ENCODE measurements at regions not wholly inside any gene's neighbourhood (a gene's known extent, or its start where the extent isn't known, plus 50 kb on each side); places are given as distances from the start of the nearest gene placed in this dataset.

DNA sequence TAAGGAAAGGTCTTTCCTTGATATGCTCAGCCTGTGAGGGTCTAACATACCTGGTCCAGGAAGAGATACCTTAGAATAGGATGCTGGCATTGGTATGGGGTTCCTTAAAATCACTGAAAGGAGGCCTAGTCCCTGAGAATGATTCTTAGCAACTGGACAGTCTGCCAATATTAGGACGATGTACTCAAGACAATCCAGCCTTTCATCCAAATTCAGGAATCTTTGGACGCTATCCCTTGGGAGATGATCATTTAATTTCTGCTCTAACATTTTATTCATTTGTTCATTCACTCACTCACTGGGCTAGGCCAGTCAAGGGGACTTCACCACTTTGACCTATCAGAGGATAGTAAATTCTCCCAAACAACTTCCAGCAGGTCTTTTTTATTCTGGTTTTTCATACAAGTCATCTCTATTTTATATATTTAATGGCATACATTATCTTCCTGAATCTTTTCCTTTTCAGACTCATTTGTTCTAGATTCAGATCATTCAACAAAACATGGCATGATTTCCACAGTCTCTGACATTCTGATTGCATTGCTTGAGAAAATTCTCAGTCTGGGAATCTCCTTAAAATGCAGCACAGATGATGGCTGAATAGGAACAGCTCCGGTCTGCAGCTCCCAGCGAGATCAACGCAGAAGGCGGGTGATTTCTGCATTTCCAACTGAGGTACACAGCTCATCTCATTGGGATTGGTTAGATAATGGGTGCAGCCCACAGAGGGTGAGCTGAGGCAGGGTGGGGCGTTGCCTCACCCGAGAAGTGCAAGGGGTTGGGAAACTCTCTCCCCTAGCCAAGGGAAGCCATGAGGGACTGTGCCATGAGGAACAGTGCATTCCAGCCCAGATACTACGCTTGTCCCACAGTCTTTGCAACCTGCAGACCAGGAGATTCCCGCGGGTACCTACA is 118.0 kb upstream of the PRICKLE1 start:
- no peak overlapping the region for H3K4me3 ChIP-seq
- TF ChIP-seq, protein P1, sequence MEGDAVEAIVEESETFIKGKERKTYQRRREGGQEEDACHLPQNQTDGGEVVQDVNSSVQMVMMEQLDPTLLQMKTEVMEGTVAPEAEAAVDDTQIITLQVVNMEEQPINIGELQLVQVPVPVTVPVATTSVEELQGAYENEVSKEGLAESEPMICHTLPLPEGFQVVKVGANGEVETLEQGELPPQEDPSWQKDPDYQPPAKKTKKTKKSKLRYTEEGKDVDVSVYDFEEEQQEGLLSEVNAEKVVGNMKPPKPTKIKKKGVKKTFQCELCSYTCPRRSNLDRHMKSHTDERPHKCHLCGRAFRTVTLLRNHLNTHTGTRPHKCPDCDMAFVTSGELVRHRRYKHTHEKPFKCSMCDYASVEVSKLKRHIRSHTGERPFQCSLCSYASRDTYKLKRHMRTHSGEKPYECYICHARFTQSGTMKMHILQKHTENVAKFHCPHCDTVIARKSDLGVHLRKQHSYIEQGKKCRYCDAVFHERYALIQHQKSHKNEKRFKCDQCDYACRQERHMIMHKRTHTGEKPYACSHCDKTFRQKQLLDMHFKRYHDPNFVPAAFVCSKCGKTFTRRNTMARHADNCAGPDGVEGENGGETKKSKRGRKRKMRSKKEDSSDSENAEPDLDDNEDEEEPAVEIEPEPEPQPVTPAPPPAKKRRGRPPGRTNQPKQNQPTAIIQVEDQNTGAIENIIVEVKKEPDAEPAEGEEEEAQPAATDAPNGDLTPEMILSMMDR (IDR thresholded peaks at IDR 0.05; ENCODE audit: low read depth, low read length): no peak
- no peaks in the 10 kb centered on the region for H3K9me3 ChIP-seq (ENCODE audit: low read depth)
- H3K27ac ChIP-seq: no peak overlapping the region
- DNase-seq (ENCODE audit: low read depth in 1 of 2, low spot score in 1 of 2): no peak
- H3K4me1 ChIP-seq (ENCODE audit: low read depth): no peaks in the 10 kb centered on the region
- H3K36me3 ChIP-seq: no peaks in the 10 kb centered on the region
- H3K27me3 ChIP-seq: no peaks in the 10 kb centered on the region

DNA sequence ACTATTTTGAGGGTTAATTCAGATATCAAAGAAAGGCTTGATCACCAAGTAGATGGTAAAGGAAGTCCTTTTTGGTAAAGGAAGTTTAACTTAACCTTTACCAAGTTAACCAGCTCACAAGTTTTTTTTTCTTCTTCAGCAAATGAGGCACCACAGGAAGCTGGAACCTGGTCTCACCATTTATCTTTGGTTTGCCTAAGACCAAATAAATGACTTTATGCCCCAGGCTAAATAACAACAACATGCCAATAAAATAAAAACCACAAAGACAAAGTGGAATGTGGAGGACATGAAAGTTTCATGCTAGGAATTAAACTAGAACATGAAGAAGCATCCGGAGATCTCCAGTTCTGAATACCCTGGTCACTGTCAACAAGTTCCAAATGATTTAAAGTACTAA is 116.8 kb upstream of the PRICKLE1 start:
- no peak overlapping the region for H3K4me3 ChIP-seq
- no peaks in the 10 kb centered on the region for H3K4me1 ChIP-seq (ENCODE audit: low read depth)
- no peaks in the 10 kb centered on the region for H3K36me3 ChIP-seq
- no peak overlapping the region for H3K27ac ChIP-seq
- DNase-seq (ENCODE audit: low read depth in 1 of 2, low spot score in 1 of 2): no peak
- TF ChIP-seq, protein P1 (IDR thresholded peaks at IDR 0.05; ENCODE audit: low read depth, low read length): no peak
- H3K27me3 ChIP-seq: no peaks in the 10 kb centered on the region
- no peaks in the 10 kb centered on the region for H3K9me3 ChIP-seq (ENCODE audit: low read depth)

DNA sequence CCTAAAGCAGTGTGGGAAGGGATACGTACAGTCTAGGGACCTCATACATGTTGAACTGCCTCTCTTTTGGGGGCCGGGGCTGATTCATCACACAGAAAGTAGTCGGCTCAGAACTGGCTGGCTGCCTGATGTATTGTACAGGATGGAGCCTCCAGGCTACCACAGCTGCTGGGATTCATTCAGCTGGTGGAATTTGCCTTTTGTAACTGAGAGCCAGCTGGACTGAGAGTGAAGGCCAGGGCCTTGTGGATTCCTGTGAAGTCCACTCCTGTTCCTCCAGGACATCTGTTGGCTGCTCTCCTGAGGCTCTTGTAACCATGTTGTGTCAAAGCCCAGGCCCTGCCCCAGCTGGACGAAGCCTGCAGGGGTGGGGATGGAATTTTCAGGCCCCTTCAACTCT is 116.3 kb upstream of the PRICKLE1 start:
- H3K27me3 ChIP-seq: no peaks in the 10 kb centered on the region
- no peaks in the 10 kb centered on the region for H3K36me3 ChIP-seq
- no peak overlapping the region for H3K27ac ChIP-seq
- H3K9me3 ChIP-seq (ENCODE audit: low read depth): no peaks in the 10 kb centered on the region
- TF ChIP-seq, protein P1 (IDR thresholded peaks at IDR 0.05; ENCODE audit: low read depth, low read length): no peak
- DNase-seq (ENCODE audit: low read depth in 1 of 2, low spot score in 1 of 2): peak in 1 of 2 donors; percentile 97
- no peak overlapping the region for H3K4me3 ChIP-seq
- no peaks in the 10 kb centered on the region for H3K4me1 ChIP-seq (ENCODE audit: low read depth)

DNA sequence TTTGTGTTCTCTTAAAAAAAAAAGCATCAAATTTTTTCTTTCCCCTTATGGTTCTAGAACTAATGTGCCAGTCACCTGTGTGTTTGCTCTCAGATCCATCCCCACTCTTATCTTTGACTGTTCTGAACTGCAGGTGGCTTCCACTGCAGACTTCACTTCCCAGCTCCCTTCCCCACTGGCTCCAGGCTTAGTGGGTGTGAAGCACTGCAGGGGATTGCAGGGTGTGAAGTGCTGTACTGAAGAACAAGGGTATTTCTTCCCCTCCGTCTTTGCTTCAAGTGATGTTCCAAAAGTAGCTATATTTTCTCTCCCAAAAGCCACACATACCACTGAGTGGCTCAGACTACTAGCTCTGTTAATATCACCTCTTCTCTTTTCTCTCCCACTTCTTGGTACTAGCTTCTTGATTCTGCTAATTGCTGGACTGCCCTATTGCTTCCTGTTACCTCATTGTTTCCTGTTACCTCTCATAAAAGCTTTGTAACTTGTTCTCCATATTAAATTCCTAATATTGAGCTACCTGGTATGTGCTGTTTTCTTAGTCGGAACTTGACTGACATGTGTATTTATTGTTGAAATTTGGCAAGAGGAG is 115.4 kb upstream of the PRICKLE1 start:
- TF ChIP-seq, protein P1 (IDR thresholded peaks at IDR 0.05; ENCODE audit: low read depth, low read length): no peak

DNA sequence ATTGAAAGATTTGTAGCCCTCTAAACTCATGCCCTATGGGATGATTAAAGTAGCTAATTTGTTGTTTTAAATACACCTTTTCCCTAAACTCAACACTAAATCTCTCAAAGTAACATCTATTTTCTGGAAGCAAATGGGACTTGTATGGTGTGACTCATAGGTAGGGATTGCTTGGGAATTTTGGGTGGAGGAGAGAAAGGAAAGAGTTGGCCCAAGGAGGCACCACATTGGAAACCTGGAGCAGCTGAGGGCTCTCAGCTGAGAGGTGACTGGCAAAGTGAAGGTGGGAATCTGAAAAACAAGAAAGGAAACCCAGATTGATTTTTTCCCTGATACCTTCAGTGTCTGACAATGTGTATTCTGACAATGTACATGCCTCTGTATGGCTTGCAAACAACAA is 114.8 kb upstream of the PRICKLE1 start:
- Histone ChIP-seq H3K36me3 (no peaks in the 10 kb centered on the region), H3K9me3 (ENCODE audit: low read depth) (no peaks in the 10 kb centered on the region), H3K4me1 (ENCODE audit: low read depth) (no peaks in the 10 kb centered on the region), H3K4me3 (no peak overlapping the region), H3K27me3 (no peaks in the 10 kb centered on the region), H3K27ac (no peak overlapping the region)
- TF ChIP-seq, protein P1 (IDR thresholded peaks at IDR 0.05; ENCODE audit: low read depth, low read length): no peak
- DNase-seq (ENCODE audit: low read depth in 1 of 2, low spot score in 1 of 2): no peak

More for the DNA sequence above, 115.4 kb upstream of the PRICKLE1 start:
- H3K9me3 ChIP-seq (ENCODE audit: low read depth): no peaks in the 10 kb centered on the region
- H3K4me1 ChIP-seq (ENCODE audit: low read depth): no peaks in the 10 kb centered on the region
- no peak for DNase-seq (ENCODE audit: low read depth in 1 of 2, low spot score in 1 of 2)
- no peak overlapping the region for H3K4me3 ChIP-seq
- H3K36me3 ChIP-seq: no peaks in the 10 kb centered on the region
- no peak overlapping the region for H3K27ac ChIP-seq
- no peaks in the 10 kb centered on the region for H3K27me3 ChIP-seq
